ENCODE measurements at regions not wholly inside any gene's neighbourhood (a gene's known extent, or its start where the extent isn't known, plus 50 kb on each side); places are given as distances from the start of the nearest gene placed in this dataset.

DNA sequence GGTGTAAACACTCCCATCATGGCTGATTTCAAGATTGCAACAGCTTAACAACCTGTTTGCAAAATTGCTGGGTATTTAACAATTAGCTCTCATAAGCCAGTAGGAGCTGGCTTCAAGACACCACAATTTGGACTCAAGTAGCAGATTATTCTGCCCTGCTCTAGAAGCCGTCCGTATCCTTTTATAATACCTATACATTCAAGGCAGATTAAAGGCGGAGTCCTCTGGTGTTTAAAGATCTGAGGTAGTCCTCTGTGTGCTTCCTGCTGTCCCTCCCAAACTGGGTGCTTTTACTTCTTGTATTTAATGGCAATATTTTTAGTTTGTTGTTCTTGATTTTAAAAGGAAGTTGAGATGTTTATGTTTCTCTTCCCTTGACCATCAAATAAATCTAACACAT lies 62.2 kb upstream of the SOX4 start:
- intact Hi-C loops (cut with DNase I) = no loop called here
- H3K27me3 ChIP-seq = no peaks in the 10 kb centered on the region
- no peaks in the 10 kb centered on the region for H3K9me3 ChIP-seq
- no peak for DNase-seq
- WGBS (ENCODE audit: insufficient coverage, low coverage, low lambda C conversion rate, missing lambda C conversion rate) = 87% methylated on average over 3 of the region's 3 CpGs
- no peak overlapping the region for H3K4me3 ChIP-seq
- H3K36me3 ChIP-seq = no peaks in the 10 kb centered on the region
- H3K27ac ChIP-seq = no peak overlapping the region
- TF ChIP-seq, protein P1, sequence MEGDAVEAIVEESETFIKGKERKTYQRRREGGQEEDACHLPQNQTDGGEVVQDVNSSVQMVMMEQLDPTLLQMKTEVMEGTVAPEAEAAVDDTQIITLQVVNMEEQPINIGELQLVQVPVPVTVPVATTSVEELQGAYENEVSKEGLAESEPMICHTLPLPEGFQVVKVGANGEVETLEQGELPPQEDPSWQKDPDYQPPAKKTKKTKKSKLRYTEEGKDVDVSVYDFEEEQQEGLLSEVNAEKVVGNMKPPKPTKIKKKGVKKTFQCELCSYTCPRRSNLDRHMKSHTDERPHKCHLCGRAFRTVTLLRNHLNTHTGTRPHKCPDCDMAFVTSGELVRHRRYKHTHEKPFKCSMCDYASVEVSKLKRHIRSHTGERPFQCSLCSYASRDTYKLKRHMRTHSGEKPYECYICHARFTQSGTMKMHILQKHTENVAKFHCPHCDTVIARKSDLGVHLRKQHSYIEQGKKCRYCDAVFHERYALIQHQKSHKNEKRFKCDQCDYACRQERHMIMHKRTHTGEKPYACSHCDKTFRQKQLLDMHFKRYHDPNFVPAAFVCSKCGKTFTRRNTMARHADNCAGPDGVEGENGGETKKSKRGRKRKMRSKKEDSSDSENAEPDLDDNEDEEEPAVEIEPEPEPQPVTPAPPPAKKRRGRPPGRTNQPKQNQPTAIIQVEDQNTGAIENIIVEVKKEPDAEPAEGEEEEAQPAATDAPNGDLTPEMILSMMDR (IDR thresholded peaks at IDR 0.05) = no peak
- no peak for TF ChIP-seq POLR2A (IDR thresholded peaks at IDR 0.05)
- H3K4me1 ChIP-seq = no peaks in the 10 kb centered on the region
- no peak for ATAC-seq

DNA sequence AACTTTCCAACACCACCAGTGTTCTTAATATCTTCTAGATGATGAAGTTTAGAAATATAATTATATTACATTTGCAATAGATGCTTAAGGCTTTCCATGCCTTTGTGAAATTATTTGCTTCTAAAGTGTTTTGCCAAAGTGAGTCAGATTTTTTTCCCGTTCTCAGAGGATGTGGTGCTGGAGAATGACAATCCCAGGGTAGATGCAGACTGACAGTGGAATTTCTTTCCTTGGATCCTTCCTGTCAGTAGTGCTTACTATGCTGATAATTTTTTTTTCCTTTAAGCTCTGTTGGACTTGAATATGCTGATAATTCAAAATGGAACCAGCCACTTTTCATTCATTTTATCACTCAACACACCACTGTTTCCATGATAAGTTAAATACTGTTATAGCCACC lies 59.9 kb upstream of the SOX4 start:
- no peak overlapping the region for H3K27ac ChIP-seq
- no peak overlapping the region for H3K4me3 ChIP-seq
- DNase-seq = no peak
- H3K36me3 ChIP-seq = no peaks in the 10 kb centered on the region
- no peaks in the 10 kb centered on the region for H3K9me3 ChIP-seq
- WGBS (ENCODE audit: insufficient coverage, low coverage, low lambda C conversion rate, missing lambda C conversion rate) = 80% methylated on average over 1 of the region's 1 CpG
- TF ChIP-seq POLR2A (IDR thresholded peaks at IDR 0.05) = no peak
- TF ChIP-seq, protein P1 (IDR thresholded peaks at IDR 0.05) = no peak
- intact Hi-C loops (cut with DNase I) = no loop called here
- no peaks in the 10 kb centered on the region for H3K4me1 ChIP-seq
- ATAC-seq = no peak
- no peaks in the 10 kb centered on the region for H3K27me3 ChIP-seq

DNA sequence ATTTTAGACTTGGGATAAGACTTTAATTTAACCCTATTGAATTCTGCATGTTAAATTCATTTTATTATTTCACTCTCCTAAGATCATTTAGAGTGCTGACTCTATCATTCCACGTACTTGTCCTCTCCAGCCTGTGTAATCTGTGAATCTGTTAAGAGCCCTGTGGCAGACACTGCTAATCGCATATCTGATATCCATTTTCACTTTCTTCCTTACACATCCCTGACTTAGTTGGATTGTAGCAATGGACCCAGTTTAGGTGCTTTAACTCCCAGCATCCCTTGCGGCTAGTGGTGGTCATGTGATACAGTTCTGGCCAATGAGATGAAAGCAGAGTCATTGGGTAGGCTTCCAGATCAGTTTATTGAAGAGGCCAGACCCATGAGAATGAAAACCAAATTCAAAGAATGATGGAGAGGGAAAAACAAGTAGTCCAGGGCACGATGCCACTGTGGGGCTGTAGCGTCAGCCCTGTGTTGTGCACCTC lies 57.2 kb upstream of the SOX4 start:
- Histone ChIP-seq H3K4me3 (no peak overlapping the region), H3K4me1 (no peaks in the 10 kb centered on the region), H3K27me3 (no peaks in the 10 kb centered on the region), H3K9me3 (no peaks in the 10 kb centered on the region), H3K36me3 (no peaks in the 10 kb centered on the region), H3K27ac (no peak overlapping the region)
- ATAC-seq = no peak
- intact Hi-C loops (cut with DNase I) = no loop called here
- DNase-seq = no peak
- TF ChIP-seq, protein P1 (IDR thresholded peaks at IDR 0.05) = no peak
- no peak for TF ChIP-seq POLR2A (IDR thresholded peaks at IDR 0.05)
- WGBS (ENCODE audit: insufficient coverage, low coverage, low lambda C conversion rate, missing lambda C conversion rate) = 87% methylated on average over 3 of the region's 5 CpGs

DNA sequence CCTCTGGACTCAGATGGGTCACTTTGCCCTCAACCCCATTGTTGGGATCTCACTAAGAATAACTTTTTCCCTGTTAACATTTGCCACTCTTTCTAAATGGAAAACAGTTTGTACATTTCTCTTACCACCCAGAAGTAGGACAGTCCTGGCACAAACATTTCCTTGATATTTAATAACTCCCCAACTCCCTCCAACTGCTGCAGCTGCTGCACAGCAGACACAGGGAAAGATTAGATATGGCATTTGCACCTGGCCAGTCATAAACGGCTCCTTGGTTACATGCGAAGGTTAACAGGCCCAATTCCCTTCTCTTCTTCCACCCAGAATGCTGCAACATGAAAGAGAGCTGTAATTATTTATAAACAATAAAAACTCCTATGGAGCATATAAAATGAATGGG lies 55.9 kb upstream of the SOX4 start:
- 89% methylated on average over 2 of the region's 2 CpGs for WGBS (ENCODE audit: insufficient coverage, low coverage, low lambda C conversion rate, missing lambda C conversion rate)
- no peak for ATAC-seq
- H3K27me3 ChIP-seq = no peaks in the 10 kb centered on the region
- intact Hi-C loops (cut with DNase I) = no loop called here
- H3K4me3 ChIP-seq = no peak overlapping the region
- no peaks in the 10 kb centered on the region for H3K36me3 ChIP-seq
- no peaks in the 10 kb centered on the region for H3K4me1 ChIP-seq
- no peak overlapping the region for H3K27ac ChIP-seq
- DNase-seq = no peak
- TF ChIP-seq, protein P1 (IDR thresholded peaks at IDR 0.05) = no peak
- TF ChIP-seq POLR2A (IDR thresholded peaks at IDR 0.05) = no peak
- no peaks in the 10 kb centered on the region for H3K9me3 ChIP-seq
